A549 (cell line): ENCODE measurements at regions not wholly inside any gene's neighbourhood (a gene's known extent, or its start where the extent isn't known, plus 50 kb on each side); places are given as distances from the start of the nearest gene placed in this dataset.

Experiments used
- ATAC-seq, 2 experiments: fragments of 200-7000 bp in 1 of 2; fragments of >200 bp in 1 of 2; cut with Nextera tagmentation in 1 of 2; cut with Tn5 transposase in 1 of 2; 3 replicates each; pipeline versions ENCODE4 v1.8.0 to v1.9.1; 2018 to 2020; ENCODE audit warnings: mild to moderate bottlenecking in 1 of 2, moderate library complexity in 1 of 2
- CTCF ChIA-PET: fragments of 300-600 bp; sonication (Branson Sonifier 250); formaldehyde crosslinking; extraction: SDS; loops from one replicate; lab custom pipeline; 2021; ENCODE audit warnings: antibody characterized with exemption, inconsistent platforms; lab: Yijun Ruan, JAX
- POLR2A ChIA-PET: fragments of 350-600 bp; formaldehyde crosslinking; extraction: SDS; loops from one replicate; lab custom pipeline; 2021; ENCODE audit warnings: antibody characterized with exemption, inconsistent platforms; lab: Yijun Ruan, JAX
- DNase-seq, 2 experiments: peaks; one replicate each; pipeline versions ENCODE4 v3.0.0 to v3.0.0-alpha.2; 2011 to 2016; ENCODE audit warnings: low read depth in 1 of 2, low spot score in 1 of 2
- FAIRE-seq: peaks from 2 replicates; lab custom pipeline; 2011; peaks lifted over from hg19 to GRCh38; lab: Jason Lieb, UNC
- H3K27ac ChIP-seq, 2 experiments: fragments of >200 bp; sonication (Bioruptor Twin); formaldehyde crosslinking; 3 replicates each; pipeline ENCODE4 v1.5.1; 2016 to 2017
- H3K4me1 ChIP-seq: fragments of >200 bp; sonication (Bioruptor Twin); formaldehyde crosslinking; 3 replicates; pipeline ENCODE4 v1.6.1; 2016
- H3K4me2 ChIP-seq: fragments of >200 bp; sonication (Bioruptor Twin); formaldehyde crosslinking; 3 replicates; pipeline ENCODE4 v1.6.1; 2016
- H3K4me3 ChIP-seq: fragments of >200 bp; sonication (Bioruptor Twin); formaldehyde crosslinking; 3 replicates; pipeline ENCODE4 v1.5.1; 2016
- H3K9me3 ChIP-seq: fragments of >200 bp; sonication (Bioruptor Twin); formaldehyde crosslinking; 3 replicates; pipeline ENCODE4 v1.6.1; 2016
- CBX8 ChIP-seq: fragments of 200-600 bp; sonication (generic); IDR thresholded peaks from 2 replicates; pipeline ENCODE4 v1.6.1; 2016
- CEBPB ChIP-seq, 2 experiments: fragments of >200 bp in 1 of 2; sonication (Bioruptor Twin) in 1 of 2; formaldehyde crosslinking in 1 of 2; IDR thresholded peaks; 2 replicates each; pipeline ENCODE4 v1.6.1; 2012 to 2016
- E2F6 ChIP-seq: IDR thresholded peaks from 2 replicates; pipeline ENCODE4 v1.6.1; 2012; ENCODE audit warnings: low read depth, borderline replicate concordance
- ELK1 ChIP-seq: fragments of 150-350 bp; IDR thresholded peaks from 2 replicates; pipeline ENCODE4 v1.6.1; 2014; ENCODE audit warnings: low read depth, mild to moderate bottlenecking, low read length
- EP300 ChIP-seq, 2 experiments: fragments of >200 bp; sonication (Bioruptor Twin); formaldehyde crosslinking; IDR thresholded peaks; 2 replicates in 1 of 2; 3 replicates in 1 of 2; pipeline ENCODE4 v1.6.1; 2016 to 2017
- ESRRA ChIP-seq: fragments of 150-350 bp; IDR thresholded peaks from 2 replicates; pipeline ENCODE4 v1.6.1; 2014; ENCODE audit warnings: mild to moderate bottlenecking, low read length, borderline replicate concordance
- FOSB ChIP-seq: fragments of 250-450 bp; sonication (Bioruptor Pico); IDR thresholded peaks from 2 replicates; pipeline ENCODE4 v1.5.0; 2020; ENCODE audit warnings: mild to moderate bottlenecking, moderate library complexity
- HES2 ChIP-seq: fragments of >200 bp; sonication (Bioruptor Twin); formaldehyde crosslinking; IDR thresholded peaks from 2 replicates; pipeline ENCODE4 v1.6.1; 2016
- HMGXB4 ChIP-seq: fragments of 250-450 bp; sonication (Bioruptor Pico); IDR thresholded peaks from 2 replicates; pipeline ENCODE4 v1.5.0; 2021; ENCODE audit warnings: mild to moderate bottlenecking, moderate library complexity, borderline replicate concordance
- HOXB5 ChIP-seq: fragments of 250-450 bp; sonication (Bioruptor Pico); IDR thresholded peaks from 2 replicates; pipeline ENCODE4 v1.5.0; 2020; ENCODE audit warnings: mild to moderate bottlenecking, moderate library complexity
- KDM5A ChIP-seq: fragments of 200-600 bp; sonication (generic); IDR thresholded peaks from 2 replicates; pipeline ENCODE4 v1.6.1; 2016; ENCODE audit warnings: antibody characterized with exemption, mild to moderate bottlenecking
- MAFK ChIP-seq: fragments of 450-650 bp; IDR thresholded peaks from 2 replicates; pipeline ENCODE4 v1.6.1; 2014; ENCODE audit not compliant: partially characterized antibody
- MAZ ChIP-seq: fragments of 150-350 bp; IDR thresholded peaks from 2 replicates; pipeline ENCODE4 v1.6.1; 2014; ENCODE audit warnings: antibody characterized with exemption, low read depth, low read length, borderline replicate concordance
- NR3C1 ChIP-seq: fragments of >200 bp; sonication (Bioruptor Twin); formaldehyde crosslinking; IDR thresholded peaks from 3 replicates; pipeline ENCODE4 v1.6.1; 2017
- PHF8 ChIP-seq: fragments of 200-600 bp; sonication (generic); IDR thresholded peaks from 2 replicates; pipeline ENCODE4 v1.6.1; 2016; ENCODE audit warnings: low read depth, mild to moderate bottlenecking, antibody characterized with exemption, moderate library complexity, borderline replicate concordance
- RARB ChIP-seq: fragments of 250-450 bp; sonication (Bioruptor Pico); IDR thresholded peaks from 2 replicates; pipeline ENCODE4 v1.8.0; 2021; ENCODE audit warnings: mild to moderate bottlenecking, moderate library complexity
- RNF2 ChIP-seq: fragments of 200-600 bp; sonication (generic); IDR thresholded peaks from 2 replicates; pipeline ENCODE4 v1.6.1; 2016; ENCODE audit warnings: low read depth, mild to moderate bottlenecking, antibody characterized with exemption, moderate library complexity, borderline replicate concordance
- SREBF2 ChIP-seq: fragments of 450-650 bp; IDR thresholded peaks from 2 replicates; pipeline ENCODE4 v1.6.1; 2014; ENCODE audit warnings: mild to moderate bottlenecking, moderate library complexity
- USF2 ChIP-seq: fragments of 450-650 bp; IDR thresholded peaks from 2 replicates; pipeline ENCODE4 v1.6.1; 2014; ENCODE audit warnings: antibody characterized with exemption
- WGBS: methylation state at CpG from one replicate; pipeline ENCODE4 v1.1.6; 2017; ENCODE audit errors: missing lambda C conversion rate; 5-methylcytosine and 5-hydroxymethylcytosine counted together

GRCh38 chr11:19502691-19503253, 209.9 kb upstream of the NAV2 start:
- H3K27ac ChIP-seq: no peak overlapping the region
- no peak overlapping the region for H3K4me2 ChIP-seq
- DNase-seq (no peak), FAIRE-seq (no peak), ATAC-seq (no peak)
- no peak overlapping the region for H3K4me3 ChIP-seq
- H3K4me1 ChIP-seq: peaks cover 11% of the 10 kb centered on the region
- H3K9me3 ChIP-seq: no peaks in the 10 kb centered on the region
- POLR2A ChIA-PET: no interaction called here
- CTCF ChIA-PET: no interaction called here
- WGBS: 53% methylated on average over 3 of the region's 3 CpGs
- TF ChIP-seq ELK1 (no peak), ESRRA (no peak), CEBPB (IDR thresholded peaks at IDR 0.05) (no peak), E2F6 (no peak), MAFK (no peak), RARB (CRISPR knock-in tag) (no peak), EP300 (IDR thresholded peaks at IDR 0.05) (no peak), HMGXB4 (CRISPR knock-in tag) (no peak), MAZ (no peak), NR3C1 (no peak), PHF8 (no peak), HES2 (no peak), KDM5A (no peak), FOSB (CRISPR knock-in tag) (no peak), RNF2 (no peak)

- WGBS: 83% methylated on average over 7 of the region's 7 CpGs
- ATAC-seq (no peak), DNase-seq (no peak), FAIRE-seq (no peak)
- Histone ChIP-seq H3K4me3 (no peak overlapping the region), H3K4me1 (0 out of 3 replicates have a peak, but pooled peaks cover 5% of the 10 kb centered on the region), H3K4me2 (no peak overlapping the region), H3K9me3 (no peaks in the 10 kb centered on the region), H3K27ac (no peak overlapping the region)
- CTCF ChIA-PET: no interaction called here
- POLR2A ChIA-PET: no interaction called here
- TF ChIP-seq ELK1 (no peak), HOXB5 (no peak), E2F6 (no peak), USF2 (no peak), SREBF2 (no peak), HES2 (no peak), CBX8 (no peak)
Measured at GRCh38 chr11:19501631-19502030, 211.0 kb upstream of the NAV2 start.
